Peyer's patch (tissue), 4 donors: ENCODE measurements at regions not wholly inside any gene's neighbourhood (a gene's known extent, or its start where the extent isn't known, plus 50 kb on each side); places are given as distances from the start of the nearest gene placed in this dataset.

Experiments
- DNase-seq, 3 donors: peaks; one replicate each; pipeline ENCODE4 v3.0.0-alpha.2; 2017 to 2019
- H3K27ac ChIP-seq, 4 donors: fragments of 200-600 bp; sonication (generic); one replicate each; pipeline ENCODE4 v1.5.1; 2016 to 2019
- H3K27me3 ChIP-seq, 2 donors: fragments of 200-600 bp; sonication (generic); one replicate each; pipeline ENCODE4 v1.5.1; 2019
- H3K36me3 ChIP-seq, 3 donors: fragments of 200-600 bp; sonication (generic); one replicate each; pipeline ENCODE4 v1.5.1; 2016 to 2019
- H3K4me1 ChIP-seq, 4 donors: fragments of 200-600 bp; sonication (generic); one replicate each; pipeline ENCODE4 v1.5.1; 2016 to 2019
- H3K4me3 ChIP-seq, 4 donors: fragments of 200-600 bp; sonication (generic); 1 replicate in 3 of 4; 2 replicates in 1 of 4; pipeline ENCODE4 v1.5.1; 2016 to 2019; ENCODE audit warnings: mild to moderate bottlenecking in 1 of 4
- H3K9me3 ChIP-seq, 4 donors: fragments of 200-600 bp; sonication (generic); one replicate each; pipeline ENCODE4 v1.5.1; 2016 to 2019; ENCODE audit warnings: mild to moderate bottlenecking in 1 of 4
- POLR2A ChIP-seq, 2 donors: fragments of 450-650 bp; IDR thresholded peaks; one replicate each; pipeline ENCODE4 v1.5.1; 2017; ENCODE audit warnings: antibody characterized with exemption in 2 of 2, mild to moderate bottlenecking in 2 of 2, moderate library complexity in 2 of 2
- TF ChIP-seq, protein P1 (sequence below), 6 experiments: fragments of 450-650 bp in 4 of 6; fragments of 200-600 bp in 2 of 6; sonication (generic) in 1 of 6; IDR thresholded peaks; one replicate each; pipeline ENCODE4 v1.5.1; 2017 to 2019; ENCODE audit warnings: antibody characterized with exemption in 6 of 6, mild to moderate bottlenecking in 3 of 6, moderate library complexity in 1 of 6

DNA sequence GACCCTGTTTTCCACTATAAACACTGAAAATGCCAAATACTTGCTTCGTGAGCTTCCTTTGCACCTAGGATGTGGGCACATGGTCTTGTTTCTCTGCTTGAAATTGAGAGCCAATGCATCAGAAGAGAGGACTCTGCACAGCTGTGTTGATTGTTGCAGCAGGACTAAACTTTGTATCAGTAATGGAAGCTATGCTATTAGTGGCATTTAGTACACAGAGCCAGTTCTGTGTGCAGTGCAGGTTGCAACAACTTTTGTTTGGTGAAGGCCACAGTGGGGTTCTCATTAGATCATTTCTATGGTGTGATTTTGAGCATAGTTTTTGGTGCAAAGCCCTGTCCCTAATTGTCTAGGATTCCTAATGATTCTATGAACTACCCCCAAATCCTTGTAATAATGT lies 54.4 kb upstream of the ANKRD17 start:
- no peak overlapping the region for H3K27ac ChIP-seq
- H3K4me3 ChIP-seq = no peak overlapping the region
- no peaks in the 10 kb centered on the region for H3K9me3 ChIP-seq
- no peaks in the 10 kb centered on the region for H3K27me3 ChIP-seq
- no peak for TF ChIP-seq POLR2A (IDR thresholded peaks at IDR 0.05)
- TF ChIP-seq, protein P1, sequence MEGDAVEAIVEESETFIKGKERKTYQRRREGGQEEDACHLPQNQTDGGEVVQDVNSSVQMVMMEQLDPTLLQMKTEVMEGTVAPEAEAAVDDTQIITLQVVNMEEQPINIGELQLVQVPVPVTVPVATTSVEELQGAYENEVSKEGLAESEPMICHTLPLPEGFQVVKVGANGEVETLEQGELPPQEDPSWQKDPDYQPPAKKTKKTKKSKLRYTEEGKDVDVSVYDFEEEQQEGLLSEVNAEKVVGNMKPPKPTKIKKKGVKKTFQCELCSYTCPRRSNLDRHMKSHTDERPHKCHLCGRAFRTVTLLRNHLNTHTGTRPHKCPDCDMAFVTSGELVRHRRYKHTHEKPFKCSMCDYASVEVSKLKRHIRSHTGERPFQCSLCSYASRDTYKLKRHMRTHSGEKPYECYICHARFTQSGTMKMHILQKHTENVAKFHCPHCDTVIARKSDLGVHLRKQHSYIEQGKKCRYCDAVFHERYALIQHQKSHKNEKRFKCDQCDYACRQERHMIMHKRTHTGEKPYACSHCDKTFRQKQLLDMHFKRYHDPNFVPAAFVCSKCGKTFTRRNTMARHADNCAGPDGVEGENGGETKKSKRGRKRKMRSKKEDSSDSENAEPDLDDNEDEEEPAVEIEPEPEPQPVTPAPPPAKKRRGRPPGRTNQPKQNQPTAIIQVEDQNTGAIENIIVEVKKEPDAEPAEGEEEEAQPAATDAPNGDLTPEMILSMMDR (IDR thresholded peaks at IDR 0.05) = no peak
- no peaks in the 10 kb centered on the region for H3K4me1 ChIP-seq
- DNase-seq = no peak
- no peaks in the 10 kb centered on the region for H3K36me3 ChIP-seq

DNA sequence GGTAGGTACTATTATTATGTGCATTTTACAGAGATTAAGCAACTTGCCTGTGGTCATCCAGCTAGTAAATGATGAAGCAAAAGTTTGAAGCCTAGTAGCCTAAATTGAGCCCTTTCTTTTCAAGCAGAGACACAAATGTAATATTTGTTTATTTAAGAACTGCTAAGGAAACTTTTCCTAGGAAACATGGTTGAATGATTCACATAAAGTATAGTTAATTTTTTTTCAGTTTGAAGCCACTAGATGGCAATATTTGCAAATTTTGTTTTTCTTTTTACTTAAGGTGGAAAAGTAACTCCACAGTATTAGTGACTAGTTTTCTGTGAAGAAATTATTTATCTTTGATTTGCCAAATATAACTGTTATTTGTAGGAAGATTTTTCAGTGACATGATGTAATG lies 52.8 kb upstream of the ANKRD17 start:
- H3K4me1 ChIP-seq = no peaks in the 10 kb centered on the region
- no peak for TF ChIP-seq POLR2A (IDR thresholded peaks at IDR 0.05)
- TF ChIP-seq, protein P1 (IDR thresholded peaks at IDR 0.05) = peak in 5 of 6 experiments; percentile 17 to 52 (median 38)

DNA sequence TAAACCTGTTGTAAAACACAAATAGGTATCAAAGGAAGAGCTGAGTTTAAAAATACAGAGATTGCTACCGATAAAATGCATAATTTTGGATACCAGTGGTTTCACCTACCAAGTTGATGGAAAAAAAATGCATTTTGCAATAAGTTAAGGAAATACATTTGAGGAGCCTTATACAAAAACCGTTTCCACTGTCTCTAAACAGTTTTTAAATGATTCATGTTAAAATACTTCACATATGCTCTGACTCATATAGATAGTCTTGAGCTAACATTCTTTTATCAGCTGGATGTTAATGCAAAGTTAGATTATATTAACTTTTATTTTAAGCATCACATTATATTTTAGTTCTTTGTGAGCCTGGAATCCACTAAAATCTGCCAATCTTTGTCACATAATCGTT lies 50.6 kb upstream of the ANKRD17 start:
- TF ChIP-seq, protein P1 (IDR thresholded peaks at IDR 0.05) = no peak
- no peak for TF ChIP-seq POLR2A (IDR thresholded peaks at IDR 0.05)
- no peaks in the 10 kb centered on the region for H3K9me3 ChIP-seq

More for the DNA sequence above, 52.8 kb upstream of the ANKRD17 start:
- DNase-seq = no peak
- Histone ChIP-seq H3K4me3 (no peak overlapping the region), H3K27me3 (no peaks in the 10 kb centered on the region), H3K9me3 (no peaks in the 10 kb centered on the region), H3K27ac (no peak overlapping the region), H3K36me3 (no peaks in the 10 kb centered on the region)

More for the DNA sequence above, 50.6 kb upstream of the ANKRD17 start:
- H3K27me3 ChIP-seq = no peaks in the 10 kb centered on the region
- no peak overlapping the region for H3K4me3 ChIP-seq
- no peaks in the 10 kb centered on the region for H3K4me1 ChIP-seq
- DNase-seq = no peak
- no peaks in the 10 kb centered on the region for H3K36me3 ChIP-seq
- H3K27ac ChIP-seq = no peak overlapping the region
